ENCODE measurements at regions not wholly inside any gene's neighbourhood (a gene's known extent, or its start where the extent isn't known, plus 50 kb on each side); places are given as distances from the start of the nearest gene placed in this dataset.
"Not testable (repeated sequence)": the region's sequence is repeated elsewhere in the genome, so short reads cannot be mapped to it uniquely, and the experiment has no call there.

DNA sequence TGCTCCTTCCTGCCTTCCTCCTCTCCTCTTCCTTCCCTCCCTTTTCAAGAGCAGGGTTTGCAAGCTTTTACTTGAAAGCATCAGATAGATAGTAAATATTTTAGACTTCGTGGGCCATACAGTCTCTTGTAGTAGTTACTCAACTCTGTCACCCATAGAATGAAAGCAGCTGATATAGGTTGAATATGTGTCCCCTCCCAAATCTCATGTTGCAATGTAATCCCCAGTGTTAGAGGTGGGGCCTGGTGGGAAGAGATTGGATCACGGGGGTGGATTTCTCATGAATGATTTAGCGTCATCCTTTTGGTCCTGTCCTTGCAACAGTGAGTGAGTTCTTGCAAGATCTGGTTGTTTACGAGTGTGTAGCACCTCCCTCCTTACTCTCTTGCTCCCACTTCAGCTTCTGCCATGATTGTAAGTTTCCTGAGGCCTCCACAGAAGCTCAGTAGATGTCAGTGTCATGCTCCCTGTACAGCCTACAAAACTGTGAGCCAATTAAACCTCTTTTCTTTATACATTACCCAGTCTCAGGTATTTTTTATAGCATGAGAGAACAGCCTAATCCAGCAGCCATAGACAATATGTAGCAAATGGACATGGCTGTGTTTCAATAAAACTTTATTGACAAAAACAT is 124.7 kb downstream of the ART5 start:
- not testable (repeated sequence) for TF ChIP-seq POLR2A (IDR thresholded peaks at IDR 0.05)
- TF ChIP-seq, protein P1, sequence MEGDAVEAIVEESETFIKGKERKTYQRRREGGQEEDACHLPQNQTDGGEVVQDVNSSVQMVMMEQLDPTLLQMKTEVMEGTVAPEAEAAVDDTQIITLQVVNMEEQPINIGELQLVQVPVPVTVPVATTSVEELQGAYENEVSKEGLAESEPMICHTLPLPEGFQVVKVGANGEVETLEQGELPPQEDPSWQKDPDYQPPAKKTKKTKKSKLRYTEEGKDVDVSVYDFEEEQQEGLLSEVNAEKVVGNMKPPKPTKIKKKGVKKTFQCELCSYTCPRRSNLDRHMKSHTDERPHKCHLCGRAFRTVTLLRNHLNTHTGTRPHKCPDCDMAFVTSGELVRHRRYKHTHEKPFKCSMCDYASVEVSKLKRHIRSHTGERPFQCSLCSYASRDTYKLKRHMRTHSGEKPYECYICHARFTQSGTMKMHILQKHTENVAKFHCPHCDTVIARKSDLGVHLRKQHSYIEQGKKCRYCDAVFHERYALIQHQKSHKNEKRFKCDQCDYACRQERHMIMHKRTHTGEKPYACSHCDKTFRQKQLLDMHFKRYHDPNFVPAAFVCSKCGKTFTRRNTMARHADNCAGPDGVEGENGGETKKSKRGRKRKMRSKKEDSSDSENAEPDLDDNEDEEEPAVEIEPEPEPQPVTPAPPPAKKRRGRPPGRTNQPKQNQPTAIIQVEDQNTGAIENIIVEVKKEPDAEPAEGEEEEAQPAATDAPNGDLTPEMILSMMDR (IDR thresholded peaks at IDR 0.05) = not testable (repeated sequence)
